ENCODE measurements at regions not wholly inside any gene's neighbourhood (a gene's known extent, or its start where the extent isn't known, plus 50 kb on each side); places are given as distances from the start of the nearest gene placed in this dataset.

DNA sequence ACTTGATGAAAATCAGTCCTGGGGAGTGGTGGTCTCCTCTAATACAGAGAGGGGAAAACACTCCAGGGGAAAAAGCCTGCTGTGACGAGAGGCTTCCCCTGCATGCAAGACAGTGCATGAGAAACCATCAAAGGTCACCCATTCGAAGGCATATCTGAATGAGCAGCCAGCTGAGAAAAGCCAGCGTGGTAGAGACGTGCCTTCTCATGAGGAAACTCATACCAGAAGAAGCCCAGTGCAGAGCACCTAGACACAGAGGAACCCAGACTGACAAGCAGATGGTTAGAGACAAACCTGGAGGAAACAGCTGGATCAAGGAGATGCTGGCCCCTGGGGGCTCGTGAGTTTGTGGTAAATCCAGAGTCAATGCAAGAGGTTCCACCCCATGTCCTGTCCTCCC is 534.8 kb downstream of the BRD1 start:
- TF ChIP-seq SNAI2 (CRISPR knock-in tag; IDR thresholded peaks at IDR 0.05) (no peak), ARNTL (CRISPR knock-in tag; IDR thresholded peaks at IDR 0.05; ENCODE audit: borderline replicate concordance, low read depth) (no peak), BACH2 (CRISPR knock-in tag; IDR thresholded peaks at IDR 0.05; ENCODE audit: borderline replicate concordance) (no peak), RARB (CRISPR knock-in tag; IDR thresholded peaks at IDR 0.05) (no peak)

All from SK-N-SH treated with all-trans-retinoic acid at 6 μM for 48 hours (cell line).